GM18498 (cell line): ENCODE measurements at regions not wholly inside any gene's neighbourhood (a gene's known extent, or its start where the extent isn't known, plus 50 kb on each side); places are given as distances from the start of the nearest gene placed in this dataset.

Source experiments
- ATAC-seq: cut with Tn5 transposase; IDR thresholded peaks from one replicate; pipeline ENCODE4 v1.9.1; 2021; ENCODE audit warnings: mild to moderate bottlenecking, moderate library complexity; ENCODE audit not compliant: unreplicated experiment

DNA sequence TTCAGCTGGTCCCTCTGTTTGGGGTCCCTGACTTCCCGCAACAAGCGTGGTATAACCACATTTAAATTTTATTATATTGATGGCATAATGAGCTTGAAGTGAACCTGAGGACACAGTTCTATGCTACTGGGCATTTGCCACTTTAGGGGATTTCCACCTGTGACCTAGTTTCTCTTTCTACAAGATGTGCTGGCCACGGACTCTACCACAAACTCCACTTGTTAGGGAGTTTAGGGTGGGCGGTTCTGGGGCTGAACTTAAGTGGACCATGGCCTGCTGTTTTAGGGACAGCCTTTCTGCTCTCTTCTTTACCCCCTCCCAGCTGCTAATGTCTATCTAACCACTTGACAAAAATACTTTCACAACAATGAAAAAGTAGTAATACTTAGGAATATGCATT lies 1199.1 kb downstream of the SI start:
- ATAC-seq = no peak

DNA sequence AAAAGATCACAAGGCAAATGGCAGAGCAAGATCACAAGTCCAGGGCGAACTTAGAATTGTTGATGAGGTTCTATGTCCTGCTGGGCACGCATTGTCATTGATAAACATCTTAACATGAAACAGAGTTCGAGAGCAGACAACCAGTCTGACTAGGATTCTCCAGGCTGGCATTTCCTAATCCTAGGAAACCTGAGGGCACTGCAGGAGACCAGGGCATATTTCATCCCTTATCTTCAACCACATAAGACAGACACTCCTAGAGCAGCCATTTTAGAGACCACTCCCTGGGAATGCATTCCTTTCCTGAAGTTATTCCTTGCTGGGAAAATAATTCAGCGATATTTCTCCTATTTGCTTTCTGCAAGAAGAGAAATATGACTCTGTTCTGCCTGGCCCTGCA lies 1199.9 kb downstream of the SI start:
- no peak for ATAC-seq

DNA sequence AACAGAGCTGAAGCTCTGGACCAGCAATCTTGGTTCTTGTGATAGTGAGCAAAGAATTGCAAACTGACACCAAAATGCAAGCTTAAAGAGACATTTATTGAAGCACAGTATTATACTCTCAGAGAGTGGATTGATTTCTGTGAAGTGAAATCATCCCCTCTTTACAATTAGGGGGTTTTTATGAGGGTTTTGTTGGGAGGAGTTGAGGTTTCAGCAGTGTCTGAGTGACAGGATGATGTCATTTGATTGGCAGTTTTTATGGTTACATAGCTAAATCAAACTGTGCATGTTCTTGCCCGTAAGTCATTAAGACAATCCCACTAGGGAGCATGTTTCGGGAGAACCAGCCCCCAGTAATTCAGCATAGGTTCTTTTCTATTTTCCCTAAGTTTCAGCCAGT lies 1200.5 kb downstream of the SI start:
- no peak for ATAC-seq

DNA sequence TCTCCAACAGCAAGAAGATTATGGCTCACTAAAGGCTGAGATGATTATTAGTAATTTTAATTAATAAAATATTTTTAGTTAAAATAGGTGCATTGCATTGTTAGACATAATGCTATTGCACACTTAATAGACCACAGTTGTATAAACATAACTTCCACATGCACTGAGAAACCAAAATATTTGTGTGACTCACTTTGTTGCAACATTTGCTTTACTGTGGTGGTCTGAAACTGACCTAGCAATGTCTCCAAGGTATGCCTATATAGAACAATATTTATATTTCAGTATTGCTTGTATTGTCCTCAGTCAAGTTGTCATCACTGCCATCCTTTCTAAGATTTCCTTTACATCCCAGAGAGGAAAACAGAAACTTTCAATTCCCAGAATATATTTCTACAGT lies 1215.2 kb downstream of the SI start:
- no peak for ATAC-seq

DNA sequence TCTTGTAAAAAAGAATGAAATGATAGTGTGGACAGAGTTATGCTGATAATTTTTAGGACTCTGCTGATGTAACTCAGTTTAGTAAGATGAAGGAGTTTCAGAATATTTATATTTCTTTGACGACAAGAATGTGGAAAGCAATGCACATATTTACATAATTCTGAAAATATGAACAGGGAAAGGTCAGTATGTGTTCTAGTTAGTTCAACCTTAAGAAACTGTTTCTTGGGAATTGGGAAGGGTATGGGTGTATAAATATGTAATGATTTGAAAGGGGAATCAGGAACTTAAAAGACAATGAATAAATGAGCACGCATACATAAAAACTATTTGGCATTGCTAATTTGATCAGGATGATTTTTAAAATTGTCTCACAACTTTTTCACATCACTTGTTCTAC lies 1226.1 kb downstream of the SI start:
- ATAC-seq = no peak

DNA sequence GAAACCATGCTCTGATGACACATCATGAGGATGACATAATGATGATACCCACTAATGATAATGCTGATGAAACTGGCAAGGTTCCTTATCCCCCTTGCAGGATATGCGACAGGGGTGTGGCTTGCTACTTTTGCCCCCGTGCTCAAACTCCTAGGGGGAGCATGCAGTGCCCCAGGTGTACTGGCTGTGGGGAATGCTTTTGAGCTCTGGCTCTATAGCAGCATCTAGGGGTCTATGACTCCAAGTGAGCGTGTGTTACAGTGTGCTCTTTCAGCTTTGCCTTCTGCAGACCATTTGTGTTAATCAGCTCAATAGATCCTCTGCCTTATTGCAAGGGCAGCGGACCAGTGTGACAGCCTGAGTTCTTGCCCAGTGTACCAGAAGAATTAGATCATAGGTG lies 1239.5 kb downstream of the SI start:
- ATAC-seq = no peak

DNA sequence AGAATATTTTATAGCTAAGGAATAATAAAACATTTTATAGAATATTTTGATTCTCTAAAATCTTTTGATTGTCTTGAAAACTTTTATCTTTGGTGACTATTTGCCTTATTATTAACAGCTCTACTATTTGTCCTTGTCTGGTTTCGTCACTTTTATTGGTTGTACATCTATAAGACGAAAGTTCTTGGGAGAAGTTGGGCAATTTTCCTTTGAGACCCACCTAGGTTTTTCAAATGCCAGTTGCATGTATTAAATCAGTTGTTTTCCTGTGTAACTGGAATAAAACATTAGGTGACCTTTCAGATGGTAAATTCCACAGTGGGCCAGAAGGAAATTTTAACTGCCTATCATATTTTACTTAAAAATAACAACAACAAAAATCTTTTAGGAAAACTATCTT lies 1245.7 kb downstream of the SI start:
- ATAC-seq = no peak

DNA sequence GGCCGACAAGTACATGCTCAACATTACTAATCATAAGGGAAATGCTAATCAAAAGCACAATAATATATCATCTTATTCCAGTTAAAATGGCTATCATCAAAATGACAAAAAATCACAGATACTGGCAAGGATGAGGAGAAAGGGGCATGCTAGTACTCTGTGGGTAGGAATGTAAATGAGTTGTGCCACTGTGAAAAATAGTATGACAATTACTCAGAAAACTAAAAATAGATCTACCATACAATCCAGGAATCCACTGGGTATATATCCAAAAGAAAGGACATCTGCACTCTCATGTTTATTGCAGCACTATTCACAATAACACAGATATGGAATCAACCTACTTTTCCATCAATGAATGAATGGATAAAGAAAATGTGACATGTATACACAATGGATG lies 1256.5 kb downstream of the SI start:
- no peak for ATAC-seq

DNA sequence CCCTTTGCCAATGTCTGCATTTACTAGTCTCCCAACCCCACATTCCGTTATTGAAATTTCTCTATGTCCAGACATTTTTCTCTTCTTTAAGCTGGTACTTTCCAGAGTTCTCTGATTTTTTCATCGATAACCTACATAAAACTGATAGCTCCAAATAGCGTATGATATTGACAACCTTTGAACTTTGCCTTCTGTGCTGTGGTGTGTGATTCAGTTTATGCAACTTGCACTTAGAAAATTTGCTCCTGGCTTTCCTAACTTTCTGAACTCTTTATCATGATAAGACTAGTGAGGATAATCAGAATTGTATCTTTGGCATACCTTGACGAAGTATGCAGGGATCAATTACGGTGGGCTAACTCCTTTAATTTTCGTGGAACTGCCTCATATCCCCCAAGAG lies 1261.3 kb downstream of the SI start:
- ATAC-seq = no peak

DNA sequence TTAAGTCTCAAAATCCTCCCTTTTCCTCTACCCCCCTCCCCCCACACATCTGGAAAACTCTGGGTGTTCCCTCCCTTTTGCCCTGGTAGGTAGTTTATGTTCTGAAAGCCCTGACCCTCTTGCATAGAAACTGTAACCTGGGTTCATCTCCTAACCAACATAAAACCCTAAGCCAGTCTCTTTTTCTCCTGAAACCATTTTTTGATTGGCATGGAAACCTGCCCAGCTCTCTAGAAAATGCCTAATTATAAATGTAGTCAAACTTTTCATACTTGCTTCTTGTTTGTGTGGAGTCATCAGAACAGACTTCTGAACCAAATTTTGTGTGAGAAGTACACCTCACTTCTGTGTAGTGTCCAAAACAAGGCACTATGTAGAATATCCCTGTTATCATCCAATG lies 1264.4 kb downstream of the SI start:
- no peak for ATAC-seq

DNA sequence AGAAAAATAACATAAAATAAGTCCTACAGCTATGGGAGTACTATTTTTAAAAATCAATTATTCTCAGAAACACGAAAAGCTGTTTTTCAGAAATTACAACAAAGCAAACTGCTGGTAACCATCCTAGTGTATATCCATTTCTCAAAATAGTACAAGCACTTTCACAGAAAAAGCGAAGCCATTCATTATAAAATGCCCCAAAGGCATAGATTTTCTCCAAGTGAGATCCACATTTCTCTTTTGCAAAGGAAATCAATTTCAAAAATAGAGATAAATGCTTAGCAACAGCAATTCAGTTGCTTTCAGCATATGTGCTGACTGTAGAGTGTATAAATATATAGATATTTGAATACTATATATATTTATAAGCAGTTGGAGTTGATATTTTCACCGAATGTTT lies 1266.3 kb downstream of the SI start:
- no peak for ATAC-seq

DNA sequence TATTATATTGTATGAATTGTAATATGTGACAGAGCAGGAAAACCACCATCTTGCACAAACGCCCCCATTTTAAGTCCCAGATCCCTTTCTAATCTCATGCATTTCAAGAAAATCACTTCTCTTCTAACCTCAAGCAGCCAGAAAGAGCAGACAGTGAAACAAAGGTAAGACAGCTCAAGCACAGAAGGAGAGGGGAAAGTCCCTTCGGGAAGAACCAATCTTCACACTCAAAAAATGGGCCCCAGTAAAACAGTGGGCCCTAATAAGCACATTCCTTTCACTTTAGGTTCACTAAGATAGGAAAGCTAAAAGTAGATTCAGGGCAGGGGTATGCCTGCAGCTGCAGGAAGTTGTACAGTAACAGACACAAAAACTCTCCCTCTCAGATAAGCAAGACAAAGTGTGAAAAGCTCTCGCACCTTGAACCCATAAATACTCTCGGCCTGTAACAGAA lies 1268.7 kb downstream of the SI start:
- ATAC-seq = peak; percentile 72

DNA sequence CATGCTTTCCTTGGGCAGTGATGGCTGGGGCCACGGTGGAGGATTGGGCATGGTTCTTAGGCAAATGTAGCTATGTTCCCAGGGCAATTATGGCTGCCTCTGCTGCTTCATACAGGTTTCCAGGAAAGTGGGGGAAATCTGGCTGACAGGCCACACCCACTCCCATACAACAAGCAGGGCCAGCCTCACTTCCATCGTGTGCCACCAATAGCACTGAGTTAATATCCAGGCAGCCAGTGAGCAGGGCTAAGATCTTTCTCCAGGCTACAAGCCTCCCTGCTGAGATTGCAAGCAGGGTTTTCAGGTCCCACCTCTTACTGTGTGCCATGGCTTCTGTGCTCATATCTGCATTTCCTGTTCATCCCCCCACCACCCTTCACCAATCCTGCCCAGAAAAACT lies 1291.9 kb downstream of the SI start:
- no peak for ATAC-seq

DNA sequence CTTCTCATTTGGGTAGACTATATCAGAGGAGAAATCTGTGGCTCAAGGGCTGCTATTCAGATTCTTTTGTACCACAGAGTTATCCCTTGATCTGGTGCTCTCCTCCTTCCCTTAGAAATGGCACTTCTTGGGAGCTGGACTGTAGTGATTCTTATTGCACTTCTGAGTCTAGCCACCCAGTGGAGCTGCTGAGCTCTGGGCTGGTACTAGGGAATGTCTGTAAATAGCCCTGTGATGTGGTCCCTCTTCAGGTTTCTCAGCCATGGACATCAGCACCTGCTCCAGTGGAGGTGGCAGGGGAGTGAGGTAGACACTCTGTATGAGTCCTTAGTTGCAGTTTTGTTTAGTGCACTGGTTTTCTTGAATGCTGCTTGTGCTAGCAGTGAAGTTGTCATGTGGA lies 1292.6 kb downstream of the SI start:
- no peak for ATAC-seq

DNA sequence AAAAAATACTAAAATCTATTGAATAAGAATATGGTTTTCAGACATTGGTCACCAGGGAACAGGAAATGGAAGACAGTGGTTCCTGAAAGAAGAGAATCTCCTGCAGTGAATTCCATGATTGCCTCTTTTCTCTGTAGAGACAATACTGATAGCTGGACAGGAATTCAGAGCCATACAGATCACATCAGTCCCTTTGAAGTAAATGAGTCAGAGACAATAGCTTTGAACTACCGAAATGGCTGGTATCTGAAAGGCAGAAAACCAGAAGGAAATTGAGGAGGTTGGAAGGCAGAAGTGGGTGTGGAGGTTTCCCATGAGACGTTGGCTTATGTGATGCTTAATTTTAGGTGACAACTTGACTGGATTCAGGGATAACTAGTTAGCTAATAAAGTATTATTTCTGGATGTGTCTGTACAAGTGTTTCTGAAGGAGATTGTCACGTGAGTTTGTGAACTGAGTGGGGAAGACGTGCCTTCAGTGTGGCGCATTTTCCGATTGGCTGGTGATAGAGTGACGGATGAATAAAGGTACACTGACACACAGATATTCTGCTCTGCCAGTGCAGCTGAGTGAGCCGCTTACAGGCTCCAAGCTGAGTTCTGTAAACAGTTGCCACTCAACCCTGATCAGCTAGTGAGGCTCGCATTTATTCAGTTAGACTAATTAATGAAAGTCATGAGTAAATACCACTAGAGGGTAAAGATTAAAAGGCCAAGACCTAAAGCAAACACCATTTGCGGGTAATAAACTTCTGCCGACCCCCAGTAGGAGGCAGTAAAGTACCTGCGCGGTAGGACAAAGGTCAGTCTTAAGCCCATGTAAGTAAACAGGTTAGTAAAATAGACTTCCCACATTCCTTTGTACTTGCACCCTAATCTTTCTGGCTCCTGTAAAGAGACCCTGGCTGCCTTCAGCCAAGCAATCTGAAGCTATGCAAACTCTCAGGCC lies 1298.6 kb downstream of the SI start:
- ATAC-seq = no peak

DNA sequence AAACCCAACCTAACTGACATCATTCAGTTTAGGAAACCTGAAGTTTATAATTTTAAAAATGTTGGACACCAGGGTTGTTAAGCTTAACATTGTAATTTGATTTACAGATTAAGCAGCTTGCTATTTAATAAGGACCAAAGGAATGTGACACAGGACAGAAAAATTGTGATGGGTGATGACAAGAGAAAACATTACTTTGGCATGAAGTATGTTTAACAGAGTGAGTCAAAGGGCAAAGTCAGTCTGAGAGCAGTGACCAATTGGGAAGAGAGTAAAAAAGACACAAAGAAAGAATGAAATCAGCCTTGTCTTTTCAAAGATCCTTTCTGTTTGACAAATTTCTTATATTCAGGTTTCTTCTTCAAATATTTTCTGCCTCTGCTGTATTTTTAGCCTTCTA lies 1301.6 kb downstream of the SI start:
- no peak for ATAC-seq

DNA sequence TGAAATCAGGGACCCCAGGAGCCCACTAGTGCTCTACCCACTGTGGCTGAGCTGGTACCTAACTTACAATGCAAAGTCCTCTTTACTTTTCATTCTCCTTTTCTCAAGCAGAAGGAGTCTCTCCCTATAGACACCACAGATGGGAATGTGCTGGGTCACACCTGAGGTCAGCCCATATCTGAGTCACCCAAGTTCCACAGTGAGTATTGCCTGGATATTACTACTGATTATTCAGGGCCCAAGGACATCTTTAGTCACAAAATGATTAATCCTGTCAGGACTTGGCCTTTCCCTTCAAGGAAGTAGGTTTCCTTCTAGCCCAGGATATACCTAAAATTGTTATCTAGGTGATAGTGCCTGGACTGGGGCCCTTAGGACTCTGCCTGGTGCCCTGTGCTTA lies 1305.2 kb downstream of the SI start:
- no peak for ATAC-seq

DNA sequence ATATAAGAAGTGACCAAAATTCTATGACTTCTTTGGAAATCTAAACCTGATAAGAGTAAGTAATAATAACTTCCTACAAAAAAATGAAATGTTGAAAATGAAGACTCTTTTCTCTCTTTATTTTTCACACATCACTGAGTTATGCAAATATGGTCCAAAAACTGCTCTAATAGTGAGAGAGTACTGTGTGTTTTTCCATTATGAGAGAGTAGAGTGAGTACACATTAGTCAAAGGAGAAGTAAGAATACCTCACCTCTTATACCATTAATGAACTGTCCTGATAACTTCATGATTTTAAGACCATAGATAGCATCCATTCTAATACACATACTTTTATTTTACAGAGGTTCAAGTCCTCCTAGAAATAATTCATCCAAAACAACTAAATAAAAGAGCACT lies 1310.2 kb downstream of the SI start:
- peak; percentile 63 for ATAC-seq

DNA sequence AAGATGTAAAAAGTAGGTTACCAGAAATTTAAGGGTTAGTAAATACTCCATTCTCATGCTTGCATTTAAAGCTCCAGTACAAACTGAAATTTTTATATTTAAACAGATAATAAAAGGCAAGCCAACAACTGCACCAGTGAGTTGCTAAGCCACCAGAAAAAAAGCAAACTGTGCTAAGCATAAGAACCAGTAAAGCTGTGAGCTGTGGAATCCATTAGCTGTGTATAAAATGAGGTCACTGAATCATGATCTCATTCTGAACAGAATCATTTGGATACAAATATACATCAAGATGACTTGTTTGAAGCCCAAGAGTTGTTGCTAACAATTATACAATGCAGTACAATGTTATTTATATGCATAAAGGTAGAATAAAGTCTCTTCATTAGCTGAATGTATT lies 1312.2 kb downstream of the SI start:
- ATAC-seq = no peak

DNA sequence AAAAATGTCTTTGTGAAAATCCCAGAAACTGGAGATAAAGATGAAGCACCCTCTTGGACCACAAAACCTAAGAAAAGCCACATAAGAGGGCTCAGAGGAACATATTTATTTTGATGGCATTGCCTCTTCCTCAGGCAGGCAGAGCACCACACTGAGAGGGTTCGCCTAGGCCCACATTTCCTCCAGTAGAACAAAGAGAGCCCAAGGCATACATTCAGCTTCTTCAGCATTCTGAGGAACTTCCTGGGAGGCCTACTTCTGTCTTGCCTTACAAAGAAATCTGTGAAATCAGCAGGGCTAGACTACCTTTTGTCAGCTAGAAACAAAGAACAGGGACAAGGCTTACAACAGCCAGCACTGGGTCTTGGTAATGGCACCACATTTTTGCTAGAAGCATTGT lies 1325.3 kb downstream of the SI start:
- ATAC-seq = no peak

DNA sequence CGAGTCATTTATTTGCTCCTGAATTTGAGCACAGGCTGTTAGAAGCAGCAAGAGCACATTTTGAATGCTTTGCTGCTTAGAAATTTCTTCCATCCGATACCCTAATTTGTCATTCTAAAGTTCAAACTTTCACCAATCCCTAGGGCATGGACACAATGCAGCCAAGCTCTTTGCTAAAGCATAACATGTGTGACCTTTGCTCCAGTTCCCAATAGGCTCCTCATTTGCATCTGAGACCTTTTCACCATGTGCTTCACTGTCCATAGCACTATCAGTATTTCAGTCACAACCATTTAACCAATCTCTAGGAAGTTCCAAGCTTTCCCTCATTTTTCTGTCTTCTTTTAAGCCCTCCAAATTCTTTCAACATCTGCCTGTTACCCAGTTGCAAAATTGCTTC lies 1333.1 kb downstream of the SI start:
- ATAC-seq = no peak

DNA sequence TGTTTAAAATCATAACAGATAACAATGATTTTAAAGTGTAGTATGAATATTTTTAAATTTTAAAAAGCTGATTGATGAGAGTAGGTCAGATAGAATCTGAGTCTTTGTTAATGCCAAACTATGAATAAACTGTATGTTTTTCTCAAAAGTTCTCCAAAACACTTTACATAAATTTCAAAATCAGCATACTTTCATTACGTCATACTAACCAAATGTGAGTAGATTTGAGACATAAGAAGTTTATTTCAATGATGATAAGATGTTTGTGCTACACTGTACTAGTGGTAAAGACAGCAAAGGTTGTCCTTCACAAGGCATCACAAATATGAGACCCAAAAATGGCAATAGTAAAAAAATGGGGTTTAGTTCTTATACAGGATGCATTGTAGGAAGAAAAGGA lies 1342.9 kb downstream of the SI start:
- ATAC-seq = no peak

DNA sequence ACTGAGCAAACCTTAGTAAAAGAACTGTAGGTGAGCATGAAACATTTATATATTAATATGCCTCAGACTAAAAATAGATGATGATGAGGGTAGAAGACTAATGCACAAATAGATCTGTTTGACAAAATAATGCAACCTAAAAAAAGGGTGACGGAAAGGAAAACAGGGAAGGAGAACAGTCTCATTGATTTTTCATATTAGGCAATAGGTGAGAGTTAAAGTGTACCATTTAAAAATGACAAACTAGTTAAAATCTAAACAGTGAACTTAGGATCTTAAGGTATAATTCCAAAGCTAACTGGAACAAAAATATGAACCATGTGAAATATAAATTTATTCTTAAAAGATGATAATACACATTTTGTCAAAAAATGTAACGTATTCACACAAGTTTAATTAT lies 1347.6 kb downstream of the SI start:
- ATAC-seq = no peak
